ENCODE measurements at regions not wholly inside any gene's neighbourhood (a gene's known extent, or its start where the extent isn't known, plus 50 kb on each side); places are given as distances from the start of the nearest gene placed in this dataset.

DNA sequence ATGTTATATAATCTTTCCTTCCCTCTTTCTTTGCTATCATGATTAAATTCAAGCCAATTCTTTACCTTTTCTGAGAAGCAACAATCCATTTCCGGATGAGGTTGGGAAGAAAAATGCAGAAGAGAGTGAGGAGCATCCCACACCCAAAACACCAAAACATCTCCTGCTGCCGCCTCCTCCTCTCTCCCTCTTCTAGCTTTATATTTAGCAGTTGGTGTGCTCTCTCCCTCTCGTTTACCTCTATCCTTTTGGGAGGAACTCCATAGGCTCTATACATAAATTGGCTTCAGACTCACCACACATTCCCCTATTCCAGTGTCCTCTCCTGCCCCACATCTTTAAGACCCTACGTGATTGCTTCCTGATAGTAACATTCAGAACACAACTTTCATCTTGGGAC, 332.2 kb upstream of the PLXNA2 start:
- Mint-ChIP-seq H3K4me1 (no peaks in the 10 kb centered on the region), H3K4me3 (no peak overlapping the region), H3K27ac (no peak overlapping the region), H3K9me3 (no peaks in the 10 kb centered on the region), H3K27me3 (peaks cover 3% of the 10 kb centered on the region), H3K36me3 (no peaks in the 10 kb centered on the region)
- no peak for DNase-seq
- POLR2A ChIA-PET, result no interaction called here
- ATAC-seq (ENCODE audit: low read depth), result no peak

DNA sequence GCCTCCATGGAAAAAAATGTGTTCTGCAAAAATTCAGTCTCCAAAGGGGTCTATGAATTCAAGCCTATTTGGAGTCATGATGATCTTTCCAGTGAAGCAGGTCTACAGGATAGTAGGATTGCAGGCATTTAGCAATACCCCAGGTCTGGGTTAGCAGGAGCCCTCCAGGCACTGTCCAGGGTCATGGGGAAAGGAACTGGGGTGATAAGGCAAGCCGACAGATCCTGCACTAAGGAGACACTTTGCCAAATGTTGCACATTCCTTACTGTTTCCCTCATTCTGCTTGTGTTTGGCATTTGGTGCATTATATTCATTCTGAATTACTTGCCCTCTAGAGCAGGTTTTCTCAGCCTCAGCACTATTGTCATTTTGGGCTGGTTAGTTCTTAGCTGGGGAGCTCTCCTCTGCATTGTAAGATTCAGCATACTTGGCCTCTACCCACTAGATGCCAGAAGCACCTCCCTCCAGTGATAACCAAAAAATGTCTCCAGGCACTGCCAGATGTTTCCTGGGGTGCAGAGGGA, 333.3 kb upstream of the PLXNA2 start:
- no peak overlapping the region for H3K27ac Mint-ChIP-seq

DNA sequence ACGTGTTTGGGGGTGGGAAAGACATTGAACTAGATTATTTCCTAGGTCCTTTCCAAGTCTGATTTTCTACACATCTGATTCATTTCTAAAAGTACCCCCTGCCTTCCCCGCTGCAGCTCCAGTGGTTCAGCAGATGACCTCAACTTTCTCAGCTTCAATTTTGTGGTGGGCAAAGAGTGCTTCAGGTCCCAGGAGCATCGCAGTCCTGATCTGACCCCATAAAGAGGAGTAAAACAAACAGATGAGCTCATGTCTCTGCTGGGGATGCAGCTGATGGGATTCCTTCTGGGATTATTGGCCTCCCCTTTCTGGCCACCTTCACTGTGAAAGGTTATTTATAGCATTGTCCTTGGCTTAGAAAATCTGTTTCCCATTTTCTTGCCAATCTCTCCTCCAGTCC, 337.0 kb upstream of the PLXNA2 start:
- ATAC-seq (ENCODE audit: low read depth) (no peak), DNase-seq (no peak)
- Mint-ChIP-seq H3K4me3 (no peak overlapping the region), H3K27ac (no peak overlapping the region), H3K27me3 (peaks cover 4% of the 10 kb centered on the region), H3K36me3 (no peaks in the 10 kb centered on the region), H3K4me1 (no peaks in the 10 kb centered on the region), H3K9me3 (no peaks in the 10 kb centered on the region)
- POLR2A ChIA-PET, result no interaction called here

More for the DNA sequence above, 333.3 kb upstream of the PLXNA2 start:
- DNase-seq, result no peak
- no peak for ATAC-seq (ENCODE audit: low read depth)
- POLR2A ChIA-PET, result no interaction called here
- Mint-ChIP-seq H3K36me3 (no peaks in the 10 kb centered on the region), H3K4me3 (no peak overlapping the region), H3K9me3 (no peaks in the 10 kb centered on the region), H3K27me3 (peaks cover 3% of the 10 kb centered on the region), H3K4me1 (no peaks in the 10 kb centered on the region)

DNA sequence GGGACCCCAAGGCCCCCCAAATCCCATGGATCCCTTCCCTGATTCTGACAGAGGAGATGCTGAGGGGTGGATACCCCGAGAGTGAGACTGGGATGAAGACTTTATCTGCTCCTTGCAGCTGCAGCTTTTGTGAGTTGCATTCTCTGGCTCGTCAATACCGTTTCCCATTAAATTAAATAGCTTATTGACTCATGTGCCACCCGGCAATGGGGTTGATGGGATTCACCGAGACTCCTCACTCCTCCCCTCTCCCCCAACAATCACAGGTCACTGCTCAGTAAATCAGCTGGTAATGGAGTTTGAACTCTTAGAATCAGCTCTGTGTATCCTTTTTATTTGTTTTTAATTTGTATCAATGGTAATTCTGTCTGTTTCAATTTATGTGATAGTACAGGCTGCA, 337.5 kb upstream of the PLXNA2 start:
- no peaks in the 10 kb centered on the region for H3K9me3 Mint-ChIP-seq
- no peaks in the 10 kb centered on the region for H3K36me3 Mint-ChIP-seq
- no peak overlapping the region for H3K27ac Mint-ChIP-seq
- H3K4me3 Mint-ChIP-seq, result no peak overlapping the region
- ATAC-seq (ENCODE audit: low read depth) (no peak), DNase-seq (no peak)
- no peaks in the 10 kb centered on the region for H3K4me1 Mint-ChIP-seq
- H3K27me3 Mint-ChIP-seq, result peaks cover 4% of the 10 kb centered on the region
- POLR2A ChIA-PET, result no interaction called here

DNA sequence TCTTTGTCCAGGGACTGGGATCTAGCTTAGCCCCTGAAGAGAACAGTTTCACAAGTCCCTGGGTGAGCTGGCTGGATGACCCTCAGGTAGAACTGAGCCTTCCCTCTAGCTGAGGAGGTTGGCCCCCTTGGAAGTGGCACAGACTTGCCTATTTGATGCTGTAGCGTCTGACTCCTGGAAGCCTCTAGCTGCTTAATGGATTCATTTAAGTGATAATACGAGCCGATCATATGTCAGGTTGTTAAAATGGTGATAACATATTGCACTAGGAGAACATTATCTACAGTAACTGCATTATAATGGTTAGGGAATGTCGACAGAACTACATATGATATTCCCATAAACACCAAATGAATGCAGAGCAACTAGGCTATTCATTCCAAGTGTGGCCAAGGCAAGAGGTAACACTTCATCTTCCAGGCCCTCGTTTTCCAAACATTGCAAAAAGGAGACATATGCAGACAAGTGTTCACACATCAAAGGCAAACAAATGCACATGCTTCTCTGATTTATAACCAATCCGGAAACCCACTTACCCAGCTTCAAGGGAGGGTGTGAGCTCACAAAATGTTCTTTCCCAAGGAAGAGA, 340.1 kb upstream of the PLXNA2 start:
- Mint-ChIP-seq H3K36me3 (no peaks in the 10 kb centered on the region), H3K4me3 (no peak overlapping the region), H3K27ac (no peak overlapping the region), H3K27me3 (peaks cover 4% of the 10 kb centered on the region), H3K9me3 (no peaks in the 10 kb centered on the region), H3K4me1 (no peaks in the 10 kb centered on the region)
- POLR2A ChIA-PET, result no interaction called here
- ATAC-seq (ENCODE audit: low read depth) (no peak), DNase-seq (no peak)

DNA sequence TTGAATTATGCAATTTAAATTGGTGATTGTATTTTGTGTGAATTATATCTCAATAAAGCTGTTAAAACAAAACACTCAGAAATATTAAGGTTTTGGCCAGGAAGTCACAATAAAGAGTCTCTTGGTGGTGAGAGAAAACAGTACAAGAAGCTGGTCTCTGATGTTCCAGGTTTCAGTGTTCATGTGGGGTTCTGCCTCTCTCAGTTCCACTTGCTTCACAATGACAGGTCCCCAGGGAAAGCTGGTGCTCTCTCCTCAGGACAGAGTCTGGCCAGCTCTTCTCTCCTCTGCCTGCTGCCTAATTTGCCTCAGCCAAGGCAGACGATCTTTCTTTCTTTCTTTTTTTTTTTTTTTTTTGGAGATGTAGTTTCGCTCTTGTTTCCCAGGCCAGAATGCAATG, 342.9 kb upstream of the PLXNA2 start:
- no peaks in the 10 kb centered on the region for H3K4me1 Mint-ChIP-seq
- no peaks in the 10 kb centered on the region for H3K9me3 Mint-ChIP-seq
- H3K27me3 Mint-ChIP-seq, result peaks cover 7% of the 10 kb centered on the region
- H3K27ac Mint-ChIP-seq, result no peak overlapping the region
- no peak overlapping the region for H3K4me3 Mint-ChIP-seq
- ATAC-seq (ENCODE audit: low read depth) (no peak), DNase-seq (no peak)
- POLR2A ChIA-PET, result no interaction called here
- no peaks in the 10 kb centered on the region for H3K36me3 Mint-ChIP-seq

DNA sequence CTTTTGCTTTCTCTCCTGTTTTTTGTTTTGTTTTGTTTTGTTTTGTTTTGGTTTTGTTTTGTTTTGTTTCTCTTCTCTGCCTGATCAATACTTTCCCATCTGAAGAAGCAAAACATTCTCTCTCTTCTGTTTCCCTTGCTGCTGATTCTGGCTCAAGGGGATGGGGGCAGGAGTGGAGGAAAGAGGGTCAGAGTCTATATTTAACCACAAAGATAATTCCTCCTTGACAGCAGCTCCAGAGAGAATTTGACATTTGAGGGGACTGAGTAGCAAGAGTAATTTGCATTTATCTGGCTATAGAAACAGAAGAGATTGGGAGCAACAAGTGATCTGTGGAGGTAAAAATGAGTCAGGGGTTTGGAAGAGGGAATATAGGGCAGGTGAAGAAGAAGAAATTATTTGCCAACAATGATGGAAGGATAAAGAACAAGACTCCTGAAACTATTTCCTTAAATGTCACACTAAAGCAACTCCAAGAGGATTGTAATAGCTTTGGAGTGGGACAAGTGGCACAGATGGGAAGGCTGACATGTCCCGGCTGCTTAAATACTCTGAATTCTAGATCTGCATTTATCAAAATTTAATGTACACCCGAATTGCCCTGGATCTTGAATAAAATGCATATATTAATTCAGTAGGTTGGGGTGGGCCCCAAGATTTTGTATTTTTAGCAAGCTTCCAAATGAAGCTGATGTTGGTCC, 349.3 kb upstream of the PLXNA2 start:
- Mint-ChIP-seq H3K27me3 (peaks cover 3% of the 10 kb centered on the region), H3K4me3 (no peak overlapping the region), H3K36me3 (no peaks in the 10 kb centered on the region), H3K9me3 (no peaks in the 10 kb centered on the region), H3K27ac (no peak overlapping the region), H3K4me1 (no peaks in the 10 kb centered on the region)
- ATAC-seq (ENCODE audit: low read depth) (no peak), DNase-seq (no peak)
- POLR2A ChIA-PET, result no interaction called here

DNA sequence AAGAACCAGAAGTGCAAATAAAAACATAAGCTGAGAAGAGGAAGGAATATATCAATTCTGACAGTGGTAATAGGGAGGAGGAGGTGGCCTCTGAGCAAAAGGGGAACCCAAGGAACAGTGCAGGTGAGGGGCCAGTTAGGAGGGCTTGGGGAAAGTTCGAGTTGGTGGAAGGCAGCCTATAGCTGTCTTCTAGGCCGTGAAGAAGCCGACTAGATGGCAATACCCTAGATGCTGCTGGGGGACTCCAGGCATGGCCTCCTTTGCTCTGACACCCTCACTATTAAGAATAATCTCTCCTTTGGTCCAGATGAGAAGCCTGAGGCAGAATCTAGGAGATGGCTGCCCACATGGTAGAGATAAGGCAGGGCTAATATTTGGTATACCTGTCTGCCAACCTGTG, 351.1 kb upstream of the PLXNA2 start:
- peaks cover 3% of the 10 kb centered on the region for H3K27me3 Mint-ChIP-seq
- POLR2A ChIA-PET, result no interaction called here
- no peak overlapping the region for H3K4me3 Mint-ChIP-seq
- H3K9me3 Mint-ChIP-seq, result no peaks in the 10 kb centered on the region
- no peaks in the 10 kb centered on the region for H3K4me1 Mint-ChIP-seq
- ATAC-seq (ENCODE audit: low read depth) (no peak), DNase-seq (no peak)
- H3K27ac Mint-ChIP-seq, result no peak overlapping the region
- H3K36me3 Mint-ChIP-seq, result no peaks in the 10 kb centered on the region

DNA sequence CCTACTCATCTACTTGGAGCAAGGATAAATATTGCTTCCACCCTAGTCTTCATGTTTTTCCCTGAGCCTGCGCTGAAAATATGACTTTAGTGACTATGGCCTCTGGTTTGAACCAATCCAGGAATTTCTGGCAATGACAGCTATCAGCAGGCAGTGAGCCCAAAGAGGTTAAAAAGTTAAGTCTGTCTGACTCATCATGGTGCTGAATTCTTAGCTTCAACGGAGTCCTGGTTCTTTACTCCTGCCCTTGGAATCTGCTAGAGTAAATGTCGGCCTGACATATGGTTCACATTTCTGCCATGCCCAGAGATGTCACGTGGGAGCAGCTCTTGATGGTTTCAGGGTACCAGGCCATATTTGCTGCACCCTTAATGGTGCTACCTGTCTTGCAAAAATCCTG, 351.6 kb upstream of the PLXNA2 start:
- peaks cover under 1% of the 10 kb centered on the region for H3K27me3 Mint-ChIP-seq
- H3K4me3 Mint-ChIP-seq, result no peak overlapping the region
- no peaks in the 10 kb centered on the region for H3K9me3 Mint-ChIP-seq
- ATAC-seq (ENCODE audit: low read depth) (no peak), DNase-seq (no peak)
- H3K27ac Mint-ChIP-seq, result no peak overlapping the region
- no peaks in the 10 kb centered on the region for H3K36me3 Mint-ChIP-seq
- H3K4me1 Mint-ChIP-seq, result no peaks in the 10 kb centered on the region
- POLR2A ChIA-PET, result no interaction called here

DNA sequence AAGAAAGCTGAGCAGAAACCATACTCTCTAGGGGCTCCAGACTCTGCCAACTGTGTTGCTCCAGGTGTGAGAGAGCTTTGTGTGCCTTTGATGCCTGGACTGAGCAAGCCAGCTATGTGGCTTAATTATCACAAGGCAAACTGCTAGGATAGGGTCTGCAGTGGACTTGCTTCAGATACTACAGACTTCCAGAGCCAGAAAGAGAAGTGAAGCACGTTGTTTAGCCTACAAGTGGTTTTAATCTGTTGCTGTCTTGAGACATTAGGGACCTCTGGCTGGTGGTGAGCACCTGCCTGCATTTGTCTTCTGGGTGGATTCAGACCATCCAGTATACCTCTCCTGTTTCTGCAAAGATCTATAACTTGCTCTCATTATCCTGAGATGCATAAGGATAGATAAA, 353.4 kb upstream of the PLXNA2 start:
- H3K27ac Mint-ChIP-seq, result no peak overlapping the region
- H3K4me1 Mint-ChIP-seq, result no peaks in the 10 kb centered on the region
- H3K4me3 Mint-ChIP-seq, result no peak overlapping the region
- DNase-seq (no peak), ATAC-seq (ENCODE audit: low read depth) (no peak)
- H3K9me3 Mint-ChIP-seq, result no peaks in the 10 kb centered on the region
- H3K36me3 Mint-ChIP-seq, result no peaks in the 10 kb centered on the region
- H3K27me3 Mint-ChIP-seq, result no peaks in the 10 kb centered on the region
- POLR2A ChIA-PET, result no interaction called here

DNA sequence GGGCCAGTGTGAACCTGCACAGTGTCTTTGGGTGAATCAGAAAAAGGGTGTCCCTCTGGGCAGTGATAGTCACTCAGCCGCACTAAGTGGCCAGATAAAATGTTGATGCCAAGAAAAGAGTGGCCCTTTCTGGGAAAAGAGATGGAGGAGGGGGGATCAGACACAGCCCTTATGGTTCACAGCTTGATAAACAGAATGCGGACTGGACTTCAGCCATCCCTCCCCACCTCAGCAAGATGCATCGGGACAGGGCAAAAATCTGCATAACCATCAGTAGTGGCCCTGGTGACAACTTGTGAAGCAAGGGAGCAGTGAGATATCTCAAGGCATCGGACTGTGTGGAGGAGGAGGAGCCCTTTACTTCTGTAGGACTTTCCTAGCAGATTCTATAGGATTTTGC, 353.8 kb upstream of the PLXNA2 start:
- Mint-ChIP-seq H3K4me1 (peaks cover under 1% of the 10 kb centered on the region), H3K27me3 (peaks cover under 1% of the 10 kb centered on the region), H3K4me3 (no peak overlapping the region), H3K36me3 (no peaks in the 10 kb centered on the region), H3K27ac (no peak overlapping the region), H3K9me3 (no peaks in the 10 kb centered on the region)
- no peak for ATAC-seq (ENCODE audit: low read depth)
- POLR2A ChIA-PET, result no interaction called here
- DNase-seq, result no peak

DNA sequence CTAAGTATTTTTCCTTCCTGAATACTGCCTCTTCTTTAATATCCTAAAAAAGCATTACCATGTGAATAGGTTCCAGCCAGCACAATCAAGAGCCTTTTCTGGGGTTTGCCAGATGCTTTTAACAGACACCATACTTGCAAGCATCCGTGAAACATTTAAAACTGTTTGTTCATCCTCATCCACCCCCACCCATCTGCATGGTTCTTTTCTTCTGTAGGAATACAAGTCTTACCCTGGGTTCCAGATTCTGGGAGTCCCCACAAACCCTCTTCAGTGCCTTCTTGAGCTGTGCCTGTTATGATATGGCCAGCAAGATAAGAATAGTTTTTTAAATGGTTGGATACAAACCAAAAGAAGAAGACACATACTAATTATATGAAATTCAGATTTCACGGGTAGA, 354.9 kb upstream of the PLXNA2 start:
- no peak for ATAC-seq (ENCODE audit: low read depth)
- Mint-ChIP-seq H3K27me3 (peaks cover 2% of the 10 kb centered on the region), H3K4me1 (peaks cover 1% of the 10 kb centered on the region), H3K4me3 (no peak overlapping the region), H3K36me3 (no peaks in the 10 kb centered on the region), H3K27ac (no peak overlapping the region), H3K9me3 (no peaks in the 10 kb centered on the region)
- POLR2A ChIA-PET, result no interaction called here
- no peak for DNase-seq

DNA sequence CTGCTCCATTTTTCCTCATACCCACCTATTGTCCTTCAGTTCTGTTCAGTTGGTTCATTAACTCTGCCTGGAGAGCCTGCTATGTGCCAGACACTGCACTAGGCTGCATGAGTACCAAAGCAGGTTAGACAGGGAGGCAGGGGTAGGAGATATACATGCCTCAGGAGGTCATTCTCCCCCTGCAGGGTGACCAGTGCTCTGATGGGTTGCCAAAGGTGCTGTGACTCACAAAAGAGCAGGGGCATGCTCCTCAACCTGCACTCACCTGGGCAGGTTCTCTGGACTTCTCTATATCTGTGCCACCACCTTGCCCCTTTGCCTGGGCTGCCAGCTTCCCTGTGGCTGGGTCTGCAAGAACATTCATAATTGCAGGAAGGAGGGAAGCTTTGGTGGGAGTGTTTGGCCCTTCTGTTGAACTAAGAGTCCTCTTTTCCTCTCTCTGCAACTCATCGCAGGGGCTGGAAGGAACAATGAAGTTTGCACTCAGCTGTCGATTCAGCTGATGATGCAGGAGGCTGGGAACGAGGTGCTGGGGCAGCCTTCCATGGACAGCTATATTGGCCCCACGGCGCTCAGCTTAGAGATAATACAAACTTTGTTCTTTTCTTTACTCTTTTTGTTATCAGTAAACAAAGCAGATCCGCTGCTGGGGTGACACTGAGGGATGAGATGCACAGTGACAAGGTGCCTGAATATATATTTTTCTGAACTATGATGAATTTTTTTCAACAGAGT, 356.4 kb upstream of the PLXNA2 start:
- Mint-ChIP-seq H3K27ac (no peak overlapping the region), H3K9me3 (no peaks in the 10 kb centered on the region), H3K4me3 (no peak overlapping the region), H3K27me3 (peaks cover 2% of the 10 kb centered on the region), H3K36me3 (no peaks in the 10 kb centered on the region), H3K4me1 (peaks cover 1% of the 10 kb centered on the region)
- POLR2A ChIA-PET, result no interaction called here
- no peak for ATAC-seq (ENCODE audit: low read depth)
- DNase-seq, result no peak

DNA sequence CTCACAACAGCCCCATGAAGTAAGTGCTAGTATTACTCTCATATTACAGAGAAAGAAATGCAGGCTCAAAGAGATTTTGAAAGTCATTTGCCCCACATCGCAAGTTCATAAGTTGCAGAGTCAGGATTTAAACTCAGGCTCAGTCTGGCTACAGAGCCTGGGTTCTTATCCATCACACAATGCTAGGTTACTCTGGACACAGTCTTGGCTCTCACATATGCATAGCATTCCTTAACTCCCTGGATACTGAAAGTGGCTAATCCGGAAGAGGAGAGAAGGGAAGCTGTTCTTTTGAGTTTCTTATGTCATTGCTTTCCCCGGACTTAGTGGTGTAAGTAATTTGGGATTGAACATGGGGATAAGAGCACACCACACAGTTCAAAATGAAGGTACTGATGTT, 357.4 kb upstream of the PLXNA2 start:
- no peak overlapping the region for H3K4me3 Mint-ChIP-seq
- no peaks in the 10 kb centered on the region for H3K9me3 Mint-ChIP-seq
- H3K27ac Mint-ChIP-seq, result no peak overlapping the region
- DNase-seq, result no peak
- H3K36me3 Mint-ChIP-seq, result no peaks in the 10 kb centered on the region
- peaks cover 1% of the 10 kb centered on the region for H3K4me1 Mint-ChIP-seq
- POLR2A ChIA-PET, result no interaction called here
- peaks cover 2% of the 10 kb centered on the region for H3K27me3 Mint-ChIP-seq
- ATAC-seq (ENCODE audit: low read depth), result no peak

All from activated naive CD8-positive, alpha-beta T cell treated with anti-CD3 and anti-CD28 coated beads, Interleukin-2, amount 10 ng/mL, durations not matched to agents 7 days and 5 days (primary cell).